ENCODE measurements at regions not wholly inside any gene's neighbourhood (a gene's known extent, or its start where the extent isn't known, plus 50 kb on each side); places are given as distances from the start of the nearest gene placed in this dataset.

- dilution Hi-C loops (cut with MboI; ENCODE audit: extremely low pct_ligation_motif_present, low sequenced_read_pairs): no loop called here
- FAIRE-seq: no peak
- DNase-seq (ENCODE audit: low read depth, low spot score): no peak
- no peak overlapping the region for H3K27ac ChIP-seq (ENCODE audit: control insufficient read depth, insufficient read depth, low read length)
- H3K79me2 ChIP-seq (ENCODE audit: control insufficient read depth, insufficient read depth, low read length): no peaks in the 10 kb centered on the region
- TF ChIP-seq EZH2 (IDR thresholded peaks at IDR 0.05; ENCODE audit: low read length): no peak
- TF ChIP-seq, protein P1, sequence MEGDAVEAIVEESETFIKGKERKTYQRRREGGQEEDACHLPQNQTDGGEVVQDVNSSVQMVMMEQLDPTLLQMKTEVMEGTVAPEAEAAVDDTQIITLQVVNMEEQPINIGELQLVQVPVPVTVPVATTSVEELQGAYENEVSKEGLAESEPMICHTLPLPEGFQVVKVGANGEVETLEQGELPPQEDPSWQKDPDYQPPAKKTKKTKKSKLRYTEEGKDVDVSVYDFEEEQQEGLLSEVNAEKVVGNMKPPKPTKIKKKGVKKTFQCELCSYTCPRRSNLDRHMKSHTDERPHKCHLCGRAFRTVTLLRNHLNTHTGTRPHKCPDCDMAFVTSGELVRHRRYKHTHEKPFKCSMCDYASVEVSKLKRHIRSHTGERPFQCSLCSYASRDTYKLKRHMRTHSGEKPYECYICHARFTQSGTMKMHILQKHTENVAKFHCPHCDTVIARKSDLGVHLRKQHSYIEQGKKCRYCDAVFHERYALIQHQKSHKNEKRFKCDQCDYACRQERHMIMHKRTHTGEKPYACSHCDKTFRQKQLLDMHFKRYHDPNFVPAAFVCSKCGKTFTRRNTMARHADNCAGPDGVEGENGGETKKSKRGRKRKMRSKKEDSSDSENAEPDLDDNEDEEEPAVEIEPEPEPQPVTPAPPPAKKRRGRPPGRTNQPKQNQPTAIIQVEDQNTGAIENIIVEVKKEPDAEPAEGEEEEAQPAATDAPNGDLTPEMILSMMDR (optimal IDR thresholded peaks at IDR 0.05 in 1 of 3, IDR thresholded peaks at IDR 0.05 in 1 of 3, conservative IDR thresholded peaks at IDR 0.05 in 1 of 3; ENCODE audit: extremely low read depth in 1 of 3, insufficient read depth in 2 of 3, low read length in 3 of 3): no peak
- no peaks in the 10 kb centered on the region for H3K36me3 ChIP-seq (ENCODE audit: control insufficient read depth in 2 of 2, extremely low read depth in 1 of 2, insufficient read depth in 2 of 2, low read length in 2 of 2)
- no peaks in the 10 kb centered on the region for H4K20me1 ChIP-seq (ENCODE audit: control insufficient read depth, extremely low read depth, insufficient read depth, low read length)
- no peaks in the 10 kb centered on the region for H3K9me1 ChIP-seq (ENCODE audit: control insufficient read depth, extremely low read depth, insufficient read depth, low read length)
- H3K9ac ChIP-seq (ENCODE audit: control insufficient read depth, extremely low read depth, insufficient read depth, low read length): no peak overlapping the region
- no peak overlapping the region for H3K4me2 ChIP-seq (ENCODE audit: control insufficient read depth, extremely low read depth, insufficient read depth, low read depth, low read length)
- no peaks in the 10 kb centered on the region for H3K9me3 ChIP-seq (ENCODE audit: control insufficient read depth, low read depth, low read length)
- H3K4me3 ChIP-seq (ENCODE audit: control insufficient read depth in 2 of 3, extremely low read depth in 1 of 3, insufficient read depth in 2 of 3, low read depth in 1 of 3, low read length in 3 of 3): no peak overlapping the region
- no peaks in the 10 kb centered on the region for H3K4me1 ChIP-seq (ENCODE audit: control insufficient read depth, extremely low read depth, insufficient read depth, low read length)
- no peak overlapping the region for H2AFZ ChIP-seq (ENCODE audit: control insufficient read depth, low read length)
- H3K27me3 ChIP-seq (ENCODE audit: control insufficient read depth, extremely low read depth, insufficient read depth, low read length): no peaks in the 10 kb centered on the region
Observed at GRCh38 chr14:22007784-22008412, 334.3 kb upstream of the OR4E1 start.

GRCh38 chr14:22007363-22007762, 333.7 kb upstream of the OR4E1 start:
- Histone ChIP-seq H4K20me1 (ENCODE audit: control insufficient read depth, extremely low read depth, insufficient read depth, low read length) (no peaks in the 10 kb centered on the region), H3K36me3 (ENCODE audit: control insufficient read depth in 2 of 2, extremely low read depth in 1 of 2, insufficient read depth in 2 of 2, low read length in 2 of 2) (no peaks in the 10 kb centered on the region), H3K9ac (ENCODE audit: control insufficient read depth, extremely low read depth, insufficient read depth, low read length) (no peak overlapping the region), H3K27ac (ENCODE audit: control insufficient read depth, insufficient read depth, low read length) (no peak overlapping the region), H3K9me3 (ENCODE audit: control insufficient read depth, low read depth, low read length) (no peaks in the 10 kb centered on the region), H3K79me2 (ENCODE audit: control insufficient read depth, insufficient read depth, low read length) (no peaks in the 10 kb centered on the region), H3K4me2 (ENCODE audit: control insufficient read depth, extremely low read depth, insufficient read depth, low read depth, low read length) (no peak overlapping the region), H3K27me3 (ENCODE audit: control insufficient read depth, extremely low read depth, insufficient read depth, low read length) (no peaks in the 10 kb centered on the region), H3K9me1 (ENCODE audit: control insufficient read depth, extremely low read depth, insufficient read depth, low read length) (no peaks in the 10 kb centered on the region), H3K4me1 (ENCODE audit: control insufficient read depth, extremely low read depth, insufficient read depth, low read length) (no peaks in the 10 kb centered on the region), H2AFZ (ENCODE audit: control insufficient read depth, low read length) (no peak overlapping the region), H3K4me3 (ENCODE audit: control insufficient read depth in 2 of 3, extremely low read depth in 1 of 3, insufficient read depth in 2 of 3, low read depth in 1 of 3, low read length in 3 of 3) (no peak overlapping the region)
- DNase-seq (ENCODE audit: low read depth, low spot score) (no peak), FAIRE-seq (no peak)
- dilution Hi-C loops (cut with MboI; ENCODE audit: extremely low pct_ligation_motif_present, low sequenced_read_pairs): no loop called here
- TF ChIP-seq EZH2 (IDR thresholded peaks at IDR 0.05; ENCODE audit: low read length): no peak
- TF ChIP-seq, protein P1 (optimal IDR thresholded peaks at IDR 0.05 in 1 of 3, IDR thresholded peaks at IDR 0.05 in 1 of 3, conservative IDR thresholded peaks at IDR 0.05 in 1 of 3; ENCODE audit: extremely low read depth in 1 of 3, insufficient read depth in 2 of 3, low read length in 3 of 3): no peak
